ENCODE measurements at regions not wholly inside any gene's neighbourhood (a gene's known extent, or its start where the extent isn't known, plus 50 kb on each side); places are given as distances from the start of the nearest gene placed in this dataset.

DNA sequence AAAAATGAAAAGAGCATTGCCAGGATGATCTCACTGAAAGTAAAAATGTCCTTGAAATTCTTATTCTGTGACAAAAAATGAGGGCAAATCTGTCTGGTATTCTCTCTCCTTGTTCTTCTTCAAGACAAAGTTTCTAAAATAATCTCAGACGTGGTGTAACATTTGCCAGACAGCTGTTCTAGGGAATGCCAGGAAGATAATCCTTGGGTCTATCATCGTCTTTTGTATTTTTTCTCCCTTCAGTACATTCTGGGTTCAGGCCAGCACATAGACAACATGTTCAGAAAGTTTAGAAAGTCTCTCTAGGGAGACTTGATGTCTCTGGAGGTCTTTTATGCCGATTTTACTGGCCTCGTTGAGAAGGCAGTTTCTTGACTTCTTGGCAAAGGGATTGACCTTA is 121.2 kb upstream of the HES1 start:
- Mint-ChIP-seq H3K27me3 (peaks cover 1 to 4% of the 10 kb centered on the region in 2 donors), H3K27ac (no peak overlapping the region), H3K4me3 (no peak overlapping the region), H3K4me1 (no peaks in the 10 kb centered on the region), H3K9me3 (no peaks in the 10 kb centered on the region), H3K36me3 (no peaks in the 10 kb centered on the region)
- no peaks in the 10 kb centered on the region for H3K36me3 ChIP-seq (ENCODE audit: control insufficient read depth in 2 of 2, extremely low read depth in 1 of 2, insufficient read depth in 1 of 2, low read length in 1 of 2)
- ATAC-seq (replicated peaks in 1 of 4) (no peak), DNase-seq (no peak)
- CTCF ChIA-PET, result no interaction called here
- H3K27me3 ChIP-seq (replicated peaks in 1 of 2; ENCODE audit: control insufficient read depth in 2 of 2, extremely low read depth in 1 of 2, insufficient read depth in 2 of 2, low read length in 1 of 2), result peaks cover 0 to 3% of the 10 kb centered on the region in 2 experiments
- H3K9me3 ChIP-seq, result no peaks in the 10 kb centered on the region
- 76% methylated on average over 4 of the region's 4 CpGs for WGBS (ENCODE audit: insufficient coverage)
- no peaks in the 10 kb centered on the region for H3K4me1 ChIP-seq (ENCODE audit: control insufficient read depth in 1 of 2, extremely low read depth in 1 of 2, insufficient read depth in 2 of 2, low read length in 2 of 2)
- no peak overlapping the region for H3K27ac ChIP-seq (ENCODE audit: low read length)
- H3K4me3 ChIP-seq (ENCODE audit: control insufficient read depth in 1 of 2, extremely low read depth in 1 of 2, low read length in 1 of 2), result no peak overlapping the region
- POLR2A ChIA-PET, result interaction anchor here in 1 of 2 donors (0.5 kb wide), 1 partner anchor 21 kb away, joined by 3 read pairs; no protein-coding TSS in a partner anchor

GRCh38 chr3:194019398-194020165 is 116.4 kb upstream of the HES1 start:
- Histone ChIP-seq H3K4me3 (ENCODE audit: control insufficient read depth in 1 of 2, extremely low read depth in 1 of 2, low read length in 1 of 2) (no peak overlapping the region), H3K4me1 (ENCODE audit: control insufficient read depth in 1 of 2, extremely low read depth in 1 of 2, insufficient read depth in 2 of 2, low read length in 2 of 2) (peaks cover under 1 to 3% of the 10 kb centered on the region in 2 experiments), H3K36me3 (ENCODE audit: control insufficient read depth in 2 of 2, extremely low read depth in 1 of 2, insufficient read depth in 1 of 2, low read length in 1 of 2) (no peaks in the 10 kb centered on the region), H3K9me3 (no peaks in the 10 kb centered on the region), H3K27ac (ENCODE audit: low read length) (no peak overlapping the region), H3K27me3 (replicated peaks in 1 of 2; ENCODE audit: control insufficient read depth in 2 of 2, extremely low read depth in 1 of 2, insufficient read depth in 2 of 2, low read length in 1 of 2) (peaks cover 0 to 6% of the 10 kb centered on the region in 2 experiments)
- ChIA-PET POLR2A (no interaction called here), CTCF (interaction anchor here in 1 of 2 donors (0.5 kb wide), 1 partner anchor 146 kb away, joined by 4 read pairs; no protein-coding TSS in a partner anchor)
- peaks cover 0 to 2% of the 10 kb centered on the region in 2 donors for H3K27me3 Mint-ChIP-seq
- H3K27ac Mint-ChIP-seq, result no peak overlapping the region
- peaks cover 2 to 7% (median 7%) of the 10 kb centered on the region in 3 donors for H3K4me1 Mint-ChIP-seq
- WGBS (ENCODE audit: insufficient coverage), result 93% methylated on average over 6 of the region's 10 CpGs
- no peak for ATAC-seq (replicated peaks in 1 of 4)
- H3K36me3 Mint-ChIP-seq, result no peaks in the 10 kb centered on the region
- H3K9me3 Mint-ChIP-seq, result no peaks in the 10 kb centered on the region
- no peak overlapping the region for H3K4me3 Mint-ChIP-seq
- no peak for DNase-seq

DNA sequence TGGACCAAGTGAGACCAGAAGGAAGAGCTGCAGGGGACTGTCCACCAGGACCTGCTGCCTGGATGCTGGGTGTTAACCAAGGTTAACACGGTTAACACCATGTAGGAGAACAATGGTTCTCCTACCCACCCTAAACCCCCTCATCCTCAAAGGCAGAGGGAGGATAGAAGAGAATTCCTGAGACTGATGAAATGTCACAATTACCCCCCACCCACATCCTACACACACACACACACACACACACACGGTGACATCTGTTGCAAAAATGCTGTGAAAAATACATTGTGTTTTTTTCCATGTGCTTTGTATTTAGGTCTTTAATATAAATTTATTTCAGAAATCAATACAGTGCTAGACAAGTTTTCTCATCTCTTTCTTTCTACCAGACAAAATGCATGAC is 113.9 kb upstream of the HES1 start:
- H3K4me3 Mint-ChIP-seq, result no peak overlapping the region
- peaks cover 0 to 3% of the 10 kb centered on the region in 2 donors for H3K27me3 Mint-ChIP-seq
- no peaks in the 10 kb centered on the region for H3K9me3 Mint-ChIP-seq
- ChIA-PET CTCF (no interaction called here), POLR2A (interaction anchor here in 1 of 2 donors (0.7 kb wide), 1 partner anchor 22 kb away, joined by 3 read pairs; no protein-coding TSS in a partner anchor)
- H3K27ac Mint-ChIP-seq, result no peak overlapping the region
- Histone ChIP-seq H3K4me3 (ENCODE audit: control insufficient read depth in 1 of 2, extremely low read depth in 1 of 2, low read length in 1 of 2) (no peak overlapping the region), H3K27ac (ENCODE audit: low read length) (no peak overlapping the region), H3K4me1 (ENCODE audit: control insufficient read depth in 1 of 2, extremely low read depth in 1 of 2, insufficient read depth in 2 of 2, low read length in 2 of 2) (peaks cover 3 to 5% of the 10 kb centered on the region in 2 experiments), H3K27me3 (replicated peaks in 1 of 2; ENCODE audit: control insufficient read depth in 2 of 2, extremely low read depth in 1 of 2, insufficient read depth in 2 of 2, low read length in 1 of 2) (peaks cover 0 to 6% of the 10 kb centered on the region in 2 experiments), H3K9me3 (no peaks in the 10 kb centered on the region), H3K36me3 (ENCODE audit: control insufficient read depth in 2 of 2, extremely low read depth in 1 of 2, insufficient read depth in 1 of 2, low read length in 1 of 2) (no peaks in the 10 kb centered on the region)
- H3K4me1 Mint-ChIP-seq, result peaks cover 7 to 22% (median 17%) of the 10 kb centered on the region in 3 donors
- WGBS (ENCODE audit: insufficient coverage), result no CpG with 5 or more reads among the region's 2 CpGs
- no peaks in the 10 kb centered on the region for H3K36me3 Mint-ChIP-seq
- DNase-seq, result no peak
- ATAC-seq (replicated peaks in 1 of 4), result no peak

GRCh38 chr3:194022816-194023215 is 113.1 kb upstream of the HES1 start:
- POLR2A ChIA-PET, result no interaction called here
- H3K27me3 ChIP-seq (replicated peaks in 1 of 2; ENCODE audit: control insufficient read depth in 2 of 2, extremely low read depth in 1 of 2, insufficient read depth in 2 of 2, low read length in 1 of 2), result peaks cover 0 to 6% of the 10 kb centered on the region in 2 experiments
- 82% methylated on average over 3 of the region's 5 CpGs for WGBS (ENCODE audit: insufficient coverage)

GRCh38 chr3:194023501-194024280 is 112.3 kb upstream of the HES1 start:
- WGBS (ENCODE audit: insufficient coverage), result no CpG with 5 or more reads among the region's 9 CpGs
- Histone ChIP-seq H3K9me3 (no peaks in the 10 kb centered on the region), H3K27me3 (replicated peaks in 1 of 2; ENCODE audit: control insufficient read depth in 2 of 2, extremely low read depth in 1 of 2, insufficient read depth in 2 of 2, low read length in 1 of 2) (peaks cover 0 to 6% of the 10 kb centered on the region in 2 experiments), H3K4me3 (ENCODE audit: control insufficient read depth in 1 of 2, extremely low read depth in 1 of 2, low read length in 1 of 2) (no peak overlapping the region), H3K27ac (ENCODE audit: low read length) (no peak overlapping the region), H3K4me1 (ENCODE audit: control insufficient read depth in 1 of 2, extremely low read depth in 1 of 2, insufficient read depth in 2 of 2, low read length in 2 of 2) (peaks cover 3 to 5% of the 10 kb centered on the region in 2 experiments), H3K36me3 (ENCODE audit: control insufficient read depth in 2 of 2, extremely low read depth in 1 of 2, insufficient read depth in 1 of 2, low read length in 1 of 2) (no peaks in the 10 kb centered on the region)
- H3K4me3 Mint-ChIP-seq, result no peak overlapping the region
- H3K9me3 Mint-ChIP-seq, result no peaks in the 10 kb centered on the region
- H3K36me3 Mint-ChIP-seq, result no peaks in the 10 kb centered on the region
- ATAC-seq (replicated peaks in 1 of 4) (peak in 3 of 4 experiments; percentile 37 to 57 (median 38)), DNase-seq (peak in 3 of 35 experiments; percentile 9 to 17 (median 9))
- H3K27me3 Mint-ChIP-seq, result peaks cover 4 to 6% of the 10 kb centered on the region in 2 donors
- H3K4me1 Mint-ChIP-seq, result peaks cover 7 to 22% (median 17%) of the 10 kb centered on the region in 3 donors
- POLR2A ChIA-PET, result no interaction called here
- CTCF ChIA-PET, result no interaction called here
- H3K27ac Mint-ChIP-seq, result no peak overlapping the region

More at GRCh38 chr3:194022816-194023215, 113.1 kb upstream of the HES1 start:
- Histone ChIP-seq H3K36me3 (ENCODE audit: control insufficient read depth in 2 of 2, extremely low read depth in 1 of 2, insufficient read depth in 1 of 2, low read length in 1 of 2) (no peaks in the 10 kb centered on the region), H3K4me3 (ENCODE audit: control insufficient read depth in 1 of 2, extremely low read depth in 1 of 2, low read length in 1 of 2) (no peak overlapping the region), H3K9me3 (no peaks in the 10 kb centered on the region), H3K27ac (ENCODE audit: low read length) (no peak overlapping the region), H3K4me1 (ENCODE audit: control insufficient read depth in 1 of 2, extremely low read depth in 1 of 2, insufficient read depth in 2 of 2, low read length in 2 of 2) (peaks cover 3 to 5% of the 10 kb centered on the region in 2 experiments)
- CTCF ChIA-PET, result interaction anchor here in 1 of 2 donors (0.6 kb wide), 1 partner anchor 25 kb away, joined by 9 read pairs; no protein-coding TSS in a partner anchor
- no peak for DNase-seq
- ATAC-seq (replicated peaks in 1 of 4), result no peak
- Mint-ChIP-seq H3K36me3 (no peaks in the 10 kb centered on the region), H3K4me1 (peaks cover 7 to 22% (median 17%) of the 10 kb centered on the region in 3 donors), H3K27me3 (peaks cover 4 to 6% of the 10 kb centered on the region in 2 donors), H3K9me3 (no peaks in the 10 kb centered on the region), H3K27ac (no peak overlapping the region), H3K4me3 (no peak overlapping the region)

DNA sequence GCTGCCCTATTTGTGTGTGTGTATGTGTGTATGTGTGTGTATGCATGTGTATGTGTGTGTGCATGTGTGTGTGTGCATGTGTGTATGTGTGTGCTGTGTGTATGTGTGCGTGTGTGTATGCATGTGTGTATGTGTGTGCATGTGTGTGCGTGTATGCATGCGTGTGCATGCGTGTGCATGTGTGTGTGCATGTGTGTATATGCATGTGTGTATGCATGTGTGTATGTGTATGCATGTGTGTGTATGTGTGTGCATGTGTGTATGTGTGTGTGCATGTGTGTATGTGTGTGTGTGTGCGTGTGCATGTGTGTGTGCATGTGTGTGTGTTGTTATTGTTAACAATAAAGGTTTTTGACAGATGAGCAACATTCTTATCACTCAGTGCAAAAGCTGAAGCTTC is 110.8 kb upstream of the HES1 start:
- ATAC-seq (replicated peaks in 1 of 4) (no peak), DNase-seq (no peak)
- Mint-ChIP-seq H3K4me3 (no peak overlapping the region), H3K27me3 (peaks cover 4 to 6% of the 10 kb centered on the region in 2 donors), H3K9me3 (no peaks in the 10 kb centered on the region), H3K27ac (no peak overlapping the region), H3K36me3 (no peaks in the 10 kb centered on the region), H3K4me1 (peaks cover 7 to 22% (median 17%) of the 10 kb centered on the region in 3 donors)
- no peaks in the 10 kb centered on the region for H3K36me3 ChIP-seq (ENCODE audit: control insufficient read depth in 2 of 2, extremely low read depth in 1 of 2, insufficient read depth in 1 of 2, low read length in 1 of 2)
- H3K9me3 ChIP-seq, result no peaks in the 10 kb centered on the region
- no peak overlapping the region for H3K27ac ChIP-seq (ENCODE audit: low read length)
- peaks cover 0 to 9% of the 10 kb centered on the region in 2 experiments for H3K27me3 ChIP-seq (replicated peaks in 1 of 2; ENCODE audit: control insufficient read depth in 2 of 2, extremely low read depth in 1 of 2, insufficient read depth in 2 of 2, low read length in 1 of 2)
- peaks cover 3 to 5% of the 10 kb centered on the region in 2 experiments for H3K4me1 ChIP-seq (ENCODE audit: control insufficient read depth in 1 of 2, extremely low read depth in 1 of 2, insufficient read depth in 2 of 2, low read length in 2 of 2)
- H3K4me3 ChIP-seq (ENCODE audit: control insufficient read depth in 1 of 2, extremely low read depth in 1 of 2, low read length in 1 of 2), result no peak overlapping the region
- ChIA-PET CTCF (interaction anchor here in 1 of 2 donors (0.7 kb wide), 1 partner anchor 767 kb away, joined by 3 read pairs; no protein-coding TSS in a partner anchor), POLR2A (interaction anchor here in 1 of 2 donors (0.7 kb wide), 1 partner anchor 11 kb away, joined by 10 read pairs; no protein-coding TSS in a partner anchor)
- WGBS (ENCODE audit: insufficient coverage), result 67% methylated on average over 5 of the region's 5 CpGs
